Panc1 (cell line): ENCODE measurements at regions not wholly inside any gene's neighbourhood (a gene's known extent, or its start where the extent isn't known, plus 50 kb on each side); places are given as distances from the start of the nearest gene placed in this dataset.
"Not testable (repeated sequence)": the region's sequence is repeated elsewhere in the genome, so short reads cannot be mapped to it uniquely, and the experiment has no call there.

ENCODE experiments used
- CTCF ChIP-seq: fragments of 450-650 bp; IDR thresholded peaks from 2 replicates; pipeline ENCODE4 v1.5.1; 2017; ENCODE audit warnings: mild to moderate bottlenecking
- POLR2AphosphoS5 ChIP-seq: IDR thresholded peaks from 2 replicates; pipeline ENCODE4 v1.6.1; 2012; ENCODE audit warnings: mild to moderate bottlenecking, low read depth, low read length, moderate library complexity
- TCF7L2 ChIP-seq: IDR thresholded peaks from 2 replicates; pipeline ENCODE4 v1.6.1; 2011; ENCODE audit warnings: mild to moderate bottlenecking, low read depth, low read length, inconsistent platforms

GRCh38 chr14:56065199-56065598 lies 53.0 kb upstream of the PELI2 start:
- TF ChIP-seq POLR2AphosphoS5, CTCF, TCF7L2: not testable (repeated sequence)
